PC-3 (cell line): ENCODE measurements at regions not wholly inside any gene's neighbourhood (a gene's known extent, or its start where the extent isn't known, plus 50 kb on each side); places are given as distances from the start of the nearest gene placed in this dataset.

ENCODE experiments used
- CTCF ChIP-seq: fragments of 300-600 bp; sonication (generic); conservative IDR thresholded peaks from 2 replicates; pipeline ENCODE4 v1.5.1; 2017; ENCODE audit warnings: antibody characterized with exemption, low read depth, mild to moderate bottlenecking, low read length
- EZH2 ChIP-seq: fragments of 300-600 bp; sonication (generic); IDR thresholded peaks from one replicate; pipeline ENCODE4 v1.6.1; 2017; ENCODE audit warnings: antibody characterized with exemption, mild to moderate bottlenecking, low read length; ENCODE audit not compliant: unreplicated experiment
- EZH2phosphoT487 ChIP-seq: fragments of 300-600 bp; sonication (generic); IDR thresholded peaks from 2 replicates; pipeline ENCODE4 v1.6.1; 2018; ENCODE audit warnings: mild to moderate bottlenecking, antibody characterized with exemption, low read length, borderline replicate concordance

GRCh38 chr2:78910376-78910775 is 115.1 kb upstream of the REG3G start:
- TF ChIP-seq EZH2 = no peak
- no peak for TF ChIP-seq CTCF
- TF ChIP-seq EZH2phosphoT487 = no peak
